ENCODE measurements at regions not wholly inside any gene's neighbourhood (a gene's known extent, or its start where the extent isn't known, plus 50 kb on each side); places are given as distances from the start of the nearest gene placed in this dataset.

DNA sequence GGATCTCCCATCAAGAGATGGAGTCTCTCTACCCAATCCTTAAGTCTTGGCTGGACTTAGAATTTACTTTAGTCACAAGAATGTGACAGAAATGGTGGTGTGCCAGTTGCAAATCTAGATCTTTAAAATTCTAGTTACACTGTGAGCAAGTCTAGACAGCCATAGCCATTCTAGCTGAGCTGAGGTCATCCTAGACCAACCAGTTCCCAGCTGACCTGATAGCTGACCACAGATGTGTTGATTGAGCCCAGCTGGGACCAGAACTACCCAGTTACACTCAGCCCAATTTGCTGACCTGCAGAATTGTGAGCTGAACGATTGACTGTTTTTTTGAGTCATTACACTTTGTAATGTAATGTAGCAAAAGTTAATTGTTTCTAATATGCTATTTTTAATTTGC, 251.8 kb downstream of the ADGRL2 start:
- TF ChIP-seq, protein P1, sequence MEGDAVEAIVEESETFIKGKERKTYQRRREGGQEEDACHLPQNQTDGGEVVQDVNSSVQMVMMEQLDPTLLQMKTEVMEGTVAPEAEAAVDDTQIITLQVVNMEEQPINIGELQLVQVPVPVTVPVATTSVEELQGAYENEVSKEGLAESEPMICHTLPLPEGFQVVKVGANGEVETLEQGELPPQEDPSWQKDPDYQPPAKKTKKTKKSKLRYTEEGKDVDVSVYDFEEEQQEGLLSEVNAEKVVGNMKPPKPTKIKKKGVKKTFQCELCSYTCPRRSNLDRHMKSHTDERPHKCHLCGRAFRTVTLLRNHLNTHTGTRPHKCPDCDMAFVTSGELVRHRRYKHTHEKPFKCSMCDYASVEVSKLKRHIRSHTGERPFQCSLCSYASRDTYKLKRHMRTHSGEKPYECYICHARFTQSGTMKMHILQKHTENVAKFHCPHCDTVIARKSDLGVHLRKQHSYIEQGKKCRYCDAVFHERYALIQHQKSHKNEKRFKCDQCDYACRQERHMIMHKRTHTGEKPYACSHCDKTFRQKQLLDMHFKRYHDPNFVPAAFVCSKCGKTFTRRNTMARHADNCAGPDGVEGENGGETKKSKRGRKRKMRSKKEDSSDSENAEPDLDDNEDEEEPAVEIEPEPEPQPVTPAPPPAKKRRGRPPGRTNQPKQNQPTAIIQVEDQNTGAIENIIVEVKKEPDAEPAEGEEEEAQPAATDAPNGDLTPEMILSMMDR (IDR thresholded peaks at IDR 0.05): no peak
- no peak for TF ChIP-seq POLR2A (IDR thresholded peaks at IDR 0.05)
